PC-3 (cell line): ENCODE measurements at regions not wholly inside any gene's neighbourhood (a gene's known extent, or its start where the extent isn't known, plus 50 kb on each side); places are given as distances from the start of the nearest gene placed in this dataset.

Experiments used
- CTCF ChIP-seq: fragments of 300-600 bp; sonication (generic); conservative IDR thresholded peaks from 2 replicates; pipeline ENCODE4 v1.5.1; 2017; ENCODE audit warnings: antibody characterized with exemption, low read depth, mild to moderate bottlenecking, low read length
- EZH2 ChIP-seq: fragments of 300-600 bp; sonication (generic); IDR thresholded peaks from one replicate; pipeline ENCODE4 v1.6.1; 2017; ENCODE audit warnings: antibody characterized with exemption, mild to moderate bottlenecking, low read length; ENCODE audit not compliant: unreplicated experiment
- EZH2phosphoT487 ChIP-seq: fragments of 300-600 bp; sonication (generic); IDR thresholded peaks from 2 replicates; pipeline ENCODE4 v1.6.1; 2018; ENCODE audit warnings: mild to moderate bottlenecking, antibody characterized with exemption, low read length, borderline replicate concordance

GRCh38 chr4:130187587-130187986 lies 1091.6 kb downstream of the C4orf33 start:
- TF ChIP-seq EZH2 = no peak
- no peak for TF ChIP-seq CTCF
- no peak for TF ChIP-seq EZH2phosphoT487
